GM18873 (cell line): ENCODE measurements at regions not wholly inside any gene's neighbourhood (a gene's known extent, or its start where the extent isn't known, plus 50 kb on each side); places are given as distances from the start of the nearest gene placed in this dataset.

ENCODE experiments used
- ATAC-seq: cut with Tn5 transposase; IDR thresholded peaks from one replicate; pipeline ENCODE4 v1.9.1; 2021; ENCODE audit warnings: mild to moderate bottlenecking, moderate library complexity, moderate number of reproducible peaks; ENCODE audit not compliant: unreplicated experiment, low FRiP score

DNA sequence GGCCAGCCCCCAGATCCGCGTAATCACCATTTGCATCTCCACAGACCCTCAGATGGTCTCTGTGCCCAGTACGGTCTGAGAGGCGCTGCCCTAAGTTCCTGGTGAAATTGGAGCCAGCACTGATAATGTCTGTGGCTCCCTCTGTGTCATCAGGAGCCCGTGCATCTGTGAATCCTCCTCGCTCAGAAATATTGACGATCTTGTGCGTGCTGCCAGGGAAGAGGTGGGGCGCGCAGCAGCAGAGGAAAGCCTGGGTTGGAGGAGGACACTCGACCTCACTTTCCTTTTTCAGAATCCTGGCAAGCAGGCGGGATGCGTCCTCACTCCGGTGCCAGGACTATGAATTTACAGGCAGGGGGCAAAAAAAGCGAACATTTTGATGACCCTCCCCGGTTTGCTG, 686.1 kb upstream of the SALL3 start:
- no peak for ATAC-seq

DNA sequence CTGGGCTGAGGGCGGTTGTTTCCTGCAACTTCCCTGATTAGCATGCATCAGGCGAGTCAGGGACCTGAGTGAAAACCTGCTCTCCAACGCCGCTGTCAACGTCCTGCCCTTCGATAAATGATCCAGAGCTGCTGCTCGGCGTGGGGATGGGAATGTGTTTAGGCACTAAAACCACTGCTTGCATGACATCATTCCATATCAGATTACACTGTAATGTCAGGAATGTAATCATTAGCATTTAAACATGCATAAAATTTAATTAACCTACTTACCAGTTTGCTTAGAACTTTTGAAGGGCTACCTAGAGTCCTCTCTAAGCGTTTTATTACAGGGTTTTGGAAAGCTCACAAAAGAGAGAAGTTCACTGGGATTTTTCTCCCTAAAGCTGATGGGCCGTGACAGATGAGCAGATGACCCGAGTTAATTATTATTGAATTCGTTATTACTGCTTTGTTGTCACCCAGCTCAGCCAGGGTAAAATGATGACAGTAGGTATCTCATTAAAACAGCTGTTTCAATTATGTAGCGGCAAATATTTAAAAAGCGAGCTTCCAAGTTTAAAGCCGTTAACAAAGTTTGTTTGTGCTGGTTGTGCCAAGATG, 685.6 kb upstream of the SALL3 start:
- no peak for ATAC-seq

- no peak for ATAC-seq
These were observed 684.4 kb upstream of the SALL3 start for GRCh38 chr18:78295262-78295661.

DNA sequence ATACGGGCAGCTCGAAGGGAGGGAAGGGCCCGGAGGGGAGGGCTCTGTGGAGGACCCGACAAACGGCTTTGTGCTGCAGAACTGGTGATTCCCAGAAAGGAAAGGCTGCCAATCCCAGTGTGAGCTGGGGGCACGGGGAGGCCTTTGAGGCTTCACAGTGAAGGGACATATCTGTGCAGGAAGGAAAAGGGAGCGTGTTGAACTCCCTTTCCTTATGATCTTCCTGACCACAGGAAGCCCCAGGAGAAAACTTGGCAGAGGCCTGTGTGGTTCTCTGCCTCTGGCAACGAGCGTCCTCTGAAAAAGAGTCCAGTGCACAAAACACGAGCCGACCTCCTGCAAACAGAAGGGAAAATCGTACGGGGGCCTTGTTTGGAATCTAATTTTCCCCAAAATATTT, 683.5 kb upstream of the SALL3 start:
- no peak for ATAC-seq

DNA sequence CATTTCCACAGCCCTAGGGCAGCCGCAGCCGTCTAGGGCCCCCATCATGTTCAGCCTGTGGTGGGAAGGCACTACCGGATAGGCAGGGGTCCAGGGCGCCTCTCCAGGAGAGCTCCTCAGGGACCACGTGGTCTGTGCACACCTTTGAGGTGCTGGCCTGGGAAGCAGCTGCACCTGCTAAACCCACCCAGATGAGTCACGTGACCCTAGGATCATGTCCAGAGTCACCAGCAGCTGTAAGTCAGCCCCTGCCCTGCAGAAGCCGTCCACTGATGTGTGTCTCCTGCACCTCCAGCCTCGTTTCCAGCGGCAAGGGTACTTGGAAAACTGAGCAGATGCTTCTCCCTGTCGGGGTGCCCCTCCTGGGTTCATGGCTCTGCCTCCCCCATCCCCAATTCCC, 682.6 kb upstream of the SALL3 start:
- ATAC-seq, result no peak

DNA sequence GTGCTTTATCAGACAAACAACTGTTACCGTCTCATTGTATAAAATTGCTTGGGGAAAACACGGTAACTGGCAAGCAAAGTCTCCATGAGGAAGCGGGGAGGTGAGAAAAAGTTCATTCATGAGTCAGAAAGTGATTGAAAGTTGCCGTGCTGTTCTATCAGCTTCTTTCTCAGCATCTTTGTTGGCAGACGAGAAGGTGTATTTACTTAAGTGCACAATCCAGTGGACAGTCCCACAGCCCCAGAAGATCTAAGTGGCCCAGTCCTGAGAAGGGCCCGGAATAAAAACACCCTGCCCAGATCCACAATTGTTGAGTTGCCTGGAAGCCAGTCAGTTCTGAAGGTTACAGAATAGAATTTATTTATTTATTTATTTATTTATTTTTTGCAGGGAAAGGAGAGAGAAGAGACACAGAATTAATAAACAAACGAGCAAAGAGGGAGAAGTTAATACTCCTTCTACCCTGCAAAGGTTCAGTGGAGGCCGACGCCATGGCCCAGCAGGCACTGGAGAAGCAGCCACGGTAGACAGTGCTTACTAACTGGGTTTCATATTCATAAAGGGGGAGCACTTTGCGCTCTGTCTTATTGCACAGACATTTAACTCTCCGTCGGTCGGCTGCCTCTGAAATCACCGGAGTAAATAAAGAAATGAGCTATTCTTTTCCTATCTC, 676.0 kb upstream of the SALL3 start:
- ATAC-seq, result no peak

GRCh38 chr18:78304192-78305164, 675.1 kb upstream of the SALL3 start:
- no peak for ATAC-seq

GRCh38 chr18:78305789-78306188, 673.8 kb upstream of the SALL3 start:
- no peak for ATAC-seq

GRCh38 chr18:78309307-78309706, 670.3 kb upstream of the SALL3 start:
- no peak for ATAC-seq

DNA sequence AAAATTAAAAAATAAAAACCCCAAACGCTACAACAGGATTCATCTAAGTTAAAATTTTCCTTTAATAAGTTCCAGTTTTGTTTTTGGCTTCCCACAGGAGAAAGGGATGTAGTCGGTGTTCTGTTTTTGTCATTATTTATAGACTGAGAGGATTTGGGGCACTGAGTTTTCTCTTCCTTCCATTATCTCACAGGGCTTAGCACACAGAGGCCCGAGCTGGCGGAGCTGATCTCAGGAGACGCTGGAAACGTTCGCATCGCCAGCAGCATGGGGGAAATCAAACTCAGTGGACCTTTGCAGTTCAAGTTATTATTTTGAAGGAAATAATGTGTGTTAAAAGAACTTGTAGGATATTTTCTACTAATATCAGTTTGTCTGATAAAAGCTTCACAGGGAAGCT, 669.7 kb upstream of the SALL3 start:
- no peak for ATAC-seq

DNA sequence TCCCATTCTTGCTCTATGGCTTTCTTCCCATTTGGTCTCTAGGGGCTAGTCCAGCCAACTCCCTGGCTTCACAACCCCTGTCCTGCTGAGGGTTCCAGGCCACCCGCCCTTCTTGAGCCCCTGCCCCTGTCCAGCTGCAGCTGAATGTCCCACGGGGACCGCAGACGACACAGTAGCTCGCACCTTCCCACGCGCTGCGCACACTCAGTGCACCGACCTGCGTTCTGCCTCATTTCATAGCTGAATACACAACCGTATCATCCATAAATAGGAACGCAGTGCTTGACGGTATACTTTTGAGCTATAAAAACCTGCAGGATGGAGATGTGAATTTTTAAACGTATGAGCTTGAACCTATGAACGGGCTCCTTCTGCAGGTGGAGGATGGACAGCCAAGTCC, 660.4 kb upstream of the SALL3 start:
- no peak for ATAC-seq

- ATAC-seq, result no peak
These were observed 659.7 kb upstream of the SALL3 start for GRCh38 chr18:78319961-78320360.

DNA sequence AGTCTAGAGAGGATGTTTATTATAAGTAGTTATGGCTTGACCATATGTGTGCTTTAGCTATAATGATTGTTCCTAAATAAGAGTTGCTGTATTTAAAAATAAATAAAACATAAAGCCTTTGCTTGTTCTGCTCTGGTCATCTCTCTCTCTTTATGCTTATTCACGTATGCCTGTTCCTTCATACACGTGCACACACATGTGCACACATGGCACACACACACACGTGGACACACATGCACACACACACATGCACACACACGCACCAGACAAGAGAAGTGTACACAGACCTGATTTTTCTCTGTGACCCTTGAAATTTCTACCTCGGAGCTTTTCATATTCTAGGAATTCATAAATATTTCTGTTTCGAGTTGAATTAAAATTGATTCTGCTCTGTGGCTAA, 658.2 kb upstream of the SALL3 start:
- no peak for ATAC-seq

DNA sequence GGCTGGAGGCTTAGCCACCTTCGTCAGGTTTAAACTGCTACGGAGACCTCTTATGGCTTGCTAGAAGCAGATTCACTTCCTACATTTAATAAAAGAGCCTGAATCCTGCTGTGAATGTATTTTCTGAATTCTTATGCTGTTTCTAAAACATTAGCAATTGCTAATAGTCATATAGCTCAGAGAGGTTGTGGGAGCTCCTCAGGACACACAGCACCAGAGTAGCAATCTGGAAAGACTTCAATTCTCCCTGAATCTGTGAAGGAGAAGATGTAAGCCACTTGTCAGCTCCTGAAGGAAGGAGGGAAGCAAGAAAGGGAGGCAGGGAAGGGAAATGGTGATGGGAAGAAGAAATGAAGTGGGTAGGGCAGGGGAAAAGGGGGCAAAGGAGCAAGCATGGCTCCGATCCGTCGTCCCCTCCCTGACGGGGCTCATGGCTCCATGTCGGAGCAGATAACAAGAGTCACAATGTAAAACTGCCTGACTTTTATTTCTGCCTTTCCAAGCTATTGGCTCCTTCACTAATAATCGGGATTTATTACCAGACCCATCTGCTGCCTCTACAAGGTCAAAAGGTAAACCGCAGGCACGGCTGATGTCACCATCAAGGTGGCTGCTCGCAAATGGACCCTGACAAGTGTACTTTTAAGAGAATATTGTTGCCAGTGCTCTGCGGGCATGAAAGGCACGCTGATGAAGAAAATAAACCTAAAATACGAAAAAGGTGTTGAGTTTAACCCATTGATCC, 656.0 kb upstream of the SALL3 start:
- no peak for ATAC-seq

DNA sequence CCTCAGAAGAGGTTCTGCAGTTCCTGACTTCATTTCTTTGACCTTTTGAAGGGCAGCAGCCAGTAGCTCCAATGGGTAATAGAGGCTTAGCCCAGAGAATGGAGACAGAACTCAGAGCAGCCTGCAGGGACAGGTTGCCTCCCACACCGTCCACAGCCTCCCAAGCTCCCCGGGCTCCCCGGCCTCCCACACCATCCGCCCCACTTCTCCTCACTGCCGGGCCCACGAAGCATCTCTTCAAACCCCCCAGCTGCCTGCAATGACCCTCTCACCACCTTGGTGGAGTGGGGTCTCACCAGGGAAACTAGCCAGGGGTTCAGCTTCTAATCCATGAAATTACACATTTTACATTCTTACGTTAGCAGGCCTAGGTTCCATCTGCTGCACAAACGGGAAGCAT, 652.0 kb upstream of the SALL3 start:
- no peak for ATAC-seq

DNA sequence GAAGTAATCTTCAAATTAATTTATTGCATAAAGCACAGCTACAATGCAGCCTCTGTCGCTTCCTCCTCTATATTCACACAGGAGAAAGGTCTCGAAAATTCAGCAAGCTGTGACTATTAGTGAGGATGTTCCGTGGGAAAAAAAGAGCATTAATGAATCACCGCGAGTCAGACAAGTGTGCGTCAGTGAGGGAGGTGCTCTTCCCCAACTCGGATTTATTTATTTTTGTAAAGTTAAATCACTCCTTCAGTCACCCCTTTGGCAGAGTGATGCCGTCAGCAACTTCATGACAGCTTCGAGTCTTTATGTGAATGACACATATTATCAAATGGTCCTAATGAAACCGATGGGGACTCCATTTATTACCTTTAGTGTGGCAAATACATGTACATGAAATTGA, 648.9 kb upstream of the SALL3 start:
- no peak for ATAC-seq

DNA sequence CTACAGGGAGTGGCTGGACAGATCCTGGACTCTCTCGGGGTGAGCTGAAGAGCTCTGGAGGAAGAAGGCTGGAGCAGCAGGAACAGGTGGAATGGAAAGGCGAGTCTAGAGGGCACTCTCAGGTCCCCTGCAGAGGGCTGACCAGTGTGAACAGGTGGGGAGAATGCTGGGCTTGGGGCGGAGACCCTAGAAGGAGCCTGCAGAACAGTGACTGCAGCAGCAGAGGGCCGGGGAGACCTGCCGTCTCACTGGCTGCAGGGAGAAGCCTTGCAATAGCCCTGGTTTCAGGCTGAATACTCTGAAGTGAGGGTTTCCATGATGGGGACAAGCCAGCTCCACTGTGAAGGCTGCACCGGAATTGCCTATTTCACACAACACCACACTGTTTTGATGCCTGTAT, 626.7 kb upstream of the SALL3 start:
- no peak for ATAC-seq

GRCh38 chr18:78362198-78362597, 617.4 kb upstream of the SALL3 start:
- ATAC-seq, result no peak

- ATAC-seq, result no peak
These were observed 615.8 kb upstream of the SALL3 start for GRCh38 chr18:78363556-78364387.

DNA sequence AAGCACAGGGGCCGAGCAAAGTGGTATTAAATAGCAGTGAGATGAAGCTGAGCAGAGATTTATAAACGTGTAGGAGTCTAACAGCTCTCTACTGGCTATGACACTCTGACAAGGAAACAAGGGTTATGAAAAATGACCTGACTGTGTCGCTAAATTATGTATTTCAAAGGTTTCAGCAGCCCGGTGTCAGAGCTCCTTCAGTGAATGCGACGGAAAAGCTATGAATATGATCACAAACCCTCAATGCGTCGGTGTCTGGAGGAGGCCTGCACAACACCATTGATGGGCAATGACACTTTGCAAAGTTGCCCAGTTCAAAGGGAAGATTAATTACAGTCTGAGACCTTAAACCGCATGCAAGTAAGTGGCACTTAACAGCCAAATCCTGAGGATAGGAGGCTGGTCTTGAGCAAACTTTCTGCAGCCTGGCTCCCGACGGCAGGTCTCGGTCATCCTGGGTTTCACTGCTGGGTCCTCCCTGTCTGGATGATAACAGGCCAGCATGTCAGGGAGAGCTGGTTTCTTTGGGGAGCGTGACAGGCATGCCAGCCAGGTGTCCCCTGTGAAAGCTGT, 615.1 kb upstream of the SALL3 start:
- ATAC-seq, result no peak
